ENCODE measurements at regions not wholly inside any gene's neighbourhood (a gene's known extent, or its start where the extent isn't known, plus 50 kb on each side); places are given as distances from the start of the nearest gene placed in this dataset.

- TF ChIP-seq EZH2phosphoT487 (conservative IDR thresholded peaks at IDR 0.05; ENCODE audit: low read length) = no peak
- TF ChIP-seq CTCF (IDR thresholded peaks at IDR 0.05; ENCODE audit: insufficient read depth, low read length, poor library complexity, severe bottlenecking) = no peak
- H3K4me3 ChIP-seq (ENCODE audit: insufficient read depth, low read length, poor library complexity, severe bottlenecking) = no peak overlapping the region
- no peaks in the 10 kb centered on the region for H3K79me2 ChIP-seq (ENCODE audit: insufficient read depth, low read length)
- H3K9me3 ChIP-seq (ENCODE audit: insufficient read depth, low read length) = no peaks in the 10 kb centered on the region
- no peaks in the 10 kb centered on the region for H3K9me2 ChIP-seq (replicated peaks; ENCODE audit: insufficient read depth, low read length)
- no peaks in the 10 kb centered on the region for H3K27me3 ChIP-seq (ENCODE audit: low read length)
- H3K4me2 ChIP-seq (ENCODE audit: low read depth, low read length, poor library complexity, severe bottlenecking) = no peak overlapping the region
- H3F3A ChIP-seq (ENCODE audit: insufficient read depth) = no peaks in the 10 kb centered on the region
- H3K9ac ChIP-seq (ENCODE audit: low read length) = no peak overlapping the region
- H3K27ac ChIP-seq (ENCODE audit: low read depth, low read length) = no peak overlapping the region
- H3K36me3 ChIP-seq (ENCODE audit: low read length) = no peaks in the 10 kb centered on the region
- H2AFZ ChIP-seq (ENCODE audit: low read depth, low read length, severe bottlenecking) = no peak overlapping the region
- no peaks in the 10 kb centered on the region for H4K20me1 ChIP-seq (ENCODE audit: low read depth, low read length)
Observed at GRCh38 chr4:100694467-100694866, 176.6 kb upstream of the EMCN start.

GRCh38 chr4:100690812-100691211 is 173.0 kb upstream of the EMCN start:
- no peak overlapping the region for H3K27ac ChIP-seq (ENCODE audit: low read depth, low read length)
- H3K9ac ChIP-seq (ENCODE audit: low read length) = no peak overlapping the region
- no peak overlapping the region for H3K4me3 ChIP-seq (ENCODE audit: insufficient read depth, low read length, poor library complexity, severe bottlenecking)
- H3K4me2 ChIP-seq (ENCODE audit: low read depth, low read length, poor library complexity, severe bottlenecking) = no peak overlapping the region
- no peak for TF ChIP-seq EZH2phosphoT487 (conservative IDR thresholded peaks at IDR 0.05; ENCODE audit: low read length)
- no peak for TF ChIP-seq CTCF (IDR thresholded peaks at IDR 0.05; ENCODE audit: insufficient read depth, low read length, poor library complexity, severe bottlenecking)
- no peaks in the 10 kb centered on the region for H3F3A ChIP-seq (ENCODE audit: insufficient read depth)
- no peak overlapping the region for H2AFZ ChIP-seq (ENCODE audit: low read depth, low read length, severe bottlenecking)
- no peaks in the 10 kb centered on the region for H3K27me3 ChIP-seq (ENCODE audit: low read length)
- no peaks in the 10 kb centered on the region for H3K79me2 ChIP-seq (ENCODE audit: insufficient read depth, low read length)
- H3K9me3 ChIP-seq (ENCODE audit: insufficient read depth, low read length) = no peaks in the 10 kb centered on the region
- H3K9me2 ChIP-seq (replicated peaks; ENCODE audit: insufficient read depth, low read length) = no peaks in the 10 kb centered on the region
- H4K20me1 ChIP-seq (ENCODE audit: low read depth, low read length) = no peaks in the 10 kb centered on the region
- no peaks in the 10 kb centered on the region for H3K36me3 ChIP-seq (ENCODE audit: low read length)

GRCh38 chr4:100688368-100688767 is 170.5 kb upstream of the EMCN start:
- Histone ChIP-seq H3K9me3 (ENCODE audit: insufficient read depth, low read length) (no peaks in the 10 kb centered on the region), H3K27me3 (ENCODE audit: low read length) (no peaks in the 10 kb centered on the region), H2AFZ (ENCODE audit: low read depth, low read length, severe bottlenecking) (no peak overlapping the region), H3K9ac (ENCODE audit: low read length) (no peak overlapping the region), H3K4me2 (ENCODE audit: low read depth, low read length, poor library complexity, severe bottlenecking) (no peak overlapping the region), H3K36me3 (ENCODE audit: low read length) (no peaks in the 10 kb centered on the region), H4K20me1 (ENCODE audit: low read depth, low read length) (no peaks in the 10 kb centered on the region), H3K9me2 (replicated peaks; ENCODE audit: insufficient read depth, low read length) (no peaks in the 10 kb centered on the region), H3K79me2 (ENCODE audit: insufficient read depth, low read length) (no peaks in the 10 kb centered on the region), H3K27ac (ENCODE audit: low read depth, low read length) (no peak overlapping the region), H3F3A (ENCODE audit: insufficient read depth) (no peaks in the 10 kb centered on the region), H3K4me3 (ENCODE audit: insufficient read depth, low read length, poor library complexity, severe bottlenecking) (no peak overlapping the region)
- TF ChIP-seq CTCF (IDR thresholded peaks at IDR 0.05; ENCODE audit: insufficient read depth, low read length, poor library complexity, severe bottlenecking) (no peak), EZH2phosphoT487 (conservative IDR thresholded peaks at IDR 0.05; ENCODE audit: low read length) (no peak)

Data from SU-DHL-6 (cell line).